Natural killer cell (primary cell): ENCODE measurements at regions not wholly inside any gene's neighbourhood (a gene's known extent, or its start where the extent isn't known, plus 50 kb on each side); places are given as distances from the start of the nearest gene placed in this dataset.

Experiments used
- ATAC-seq, 3 donors: fragments of 150-1000 bp in 2 of 3; fragments of 200-7000 bp in 1 of 3; cut with Tn5 transposase; 1 replicate in 1 of 3; 2 replicates in 2 of 3; pipeline ENCODE4 v1.10.0; 2021; ENCODE audit warnings: mild to moderate bottlenecking in 2 of 3, moderate library complexity in 2 of 3
- DNase-seq, 2 donors: peaks; one replicate each; pipeline versions ENCODE4 v3.0.0 to v3.0.0-alpha.2; 2013 to 2021; ENCODE audit warnings: mixed read lengths in 1 of 2
- H3K27ac ChIP-seq: one replicate; pipeline ENCODE4 v1.5.1; 2013; ENCODE audit warnings: mild to moderate bottlenecking, low read length
- H3K27me3 ChIP-seq: one replicate; pipeline ENCODE4 v1.6.1; 2013; ENCODE audit warnings: low read length; ENCODE audit not compliant: control insufficient read depth, insufficient read depth
- H3K36me3 ChIP-seq: one replicate; pipeline ENCODE4 v1.6.1; 2013; ENCODE audit warnings: low read length; ENCODE audit not compliant: control insufficient read depth, insufficient read depth
- H3K4me1 ChIP-seq: one replicate; pipeline ENCODE4 v1.6.1; 2013; ENCODE audit warnings: low read length; ENCODE audit not compliant: control insufficient read depth, insufficient read depth
- H3K4me3 ChIP-seq: one replicate; pipeline ENCODE4 v1.5.1; 2013; ENCODE audit warnings: low read length
- H3K9me3 ChIP-seq: one replicate; pipeline ENCODE4 v1.6.1; 2013; ENCODE audit warnings: low read length; ENCODE audit not compliant: control insufficient read depth, insufficient read depth
- H3K27ac Mint-ChIP-seq, 2 donors: one replicate each; pipeline ENCODE4 v1.8.0; 2022; ENCODE audit warnings: mild to moderate bottlenecking in 2 of 2, mixed read lengths in 2 of 2, moderate library complexity in 1 of 2
- H3K27me3 Mint-ChIP-seq, 2 donors: one replicate each; pipeline ENCODE4 v1.8.0; 2022; ENCODE audit warnings: low read depth in 2 of 2, mixed read lengths in 2 of 2
- H3K36me3 Mint-ChIP-seq: one replicate; pipeline ENCODE4 v1.8.0; 2022; ENCODE audit warnings: mixed read lengths
- H3K4me1 Mint-ChIP-seq, 2 donors: one replicate each; pipeline ENCODE4 v1.8.0; 2022; ENCODE audit warnings: mixed read lengths in 2 of 2
- H3K4me3 Mint-ChIP-seq: one replicate; pipeline ENCODE4 v1.8.0; 2022; ENCODE audit warnings: mild to moderate bottlenecking, moderate library complexity, mixed read lengths
- H3K9me3 Mint-ChIP-seq, 2 donors: one replicate each; pipeline ENCODE4 v1.8.0; 2022; ENCODE audit warnings: mixed read lengths in 2 of 2
- CTCF ChIP-seq: fragments of 200-600 bp; IDR thresholded peaks from one replicate; pipeline ENCODE4 v1.8.0; 2022; ENCODE audit warnings: antibody characterized with exemption
- WGBS: methylation state at CpG from one replicate; pipeline ENCODE4 v1.1.7; 2013; ENCODE audit warnings: missing lambda C conversion rate; ENCODE audit not compliant: insufficient coverage; 5-methylcytosine and 5-hydroxymethylcytosine counted together
- intact Hi-C: fragments of 100-400 bp; cut with micrococcal nuclease; formaldehyde crosslinking; loops from one replicate; pipeline ENCODE4 v1.14.2; 2022

GRCh38 chr18:6636091-6636490 is 93.4 kb upstream of the ARHGAP28 start:
- TF ChIP-seq CTCF, result no peak
- peaks cover 0 to 5% of the 10 kb centered on the region in 2 donors for H3K27me3 Mint-ChIP-seq
- intact Hi-C loops, result no loop called here
- Histone ChIP-seq H3K36me3 (no peaks in the 10 kb centered on the region), H3K27ac (no peak overlapping the region), H3K27me3 (no peaks in the 10 kb centered on the region), H3K4me3 (no peak overlapping the region), H3K9me3 (no peaks in the 10 kb centered on the region), H3K4me1 (no peaks in the 10 kb centered on the region)
- H3K4me3 Mint-ChIP-seq, result no peak overlapping the region
- 55% methylated on average over 1 of the region's 1 CpG for WGBS
- ATAC-seq (no peak), DNase-seq (no peak)
- no peak overlapping the region for H3K27ac Mint-ChIP-seq
- peaks cover 0 to 6% of the 10 kb centered on the region in 2 donors for H3K9me3 Mint-ChIP-seq
- H3K4me1 Mint-ChIP-seq, result no peaks in the 10 kb centered on the region
- H3K36me3 Mint-ChIP-seq, result no peaks in the 10 kb centered on the region

GRCh38 chr18:6638447-6638846 is 91.1 kb upstream of the ARHGAP28 start:
- no peak for TF ChIP-seq CTCF
- intact Hi-C loops, result no loop called here
- H3K36me3 Mint-ChIP-seq, result no peaks in the 10 kb centered on the region

GRCh38 chr18:6639305-6639704 is 90.2 kb upstream of the ARHGAP28 start:
- peaks cover 0 to 4% of the 10 kb centered on the region in 2 donors for H3K9me3 Mint-ChIP-seq
- H3K36me3 Mint-ChIP-seq, result no peaks in the 10 kb centered on the region
- ATAC-seq, result no peak
- Histone ChIP-seq H3K27me3 (no peaks in the 10 kb centered on the region), H3K9me3 (peaks cover under 1% of the 10 kb centered on the region), H3K4me3 (no peak overlapping the region), H3K36me3 (no peaks in the 10 kb centered on the region), H3K4me1 (no peaks in the 10 kb centered on the region), H3K27ac (no peak overlapping the region)
- no peak for DNase-seq
- H3K4me1 Mint-ChIP-seq, result no peaks in the 10 kb centered on the region
- no peak overlapping the region for H3K4me3 Mint-ChIP-seq
- intact Hi-C loops, result no loop called here
- no peak overlapping the region for H3K27ac Mint-ChIP-seq
- TF ChIP-seq CTCF, result no peak
- 96% methylated on average over 4 of the region's 4 CpGs for WGBS
- H3K27me3 Mint-ChIP-seq, result peaks cover 0 to 5% of the 10 kb centered on the region in 2 donors

More at GRCh38 chr18:6638447-6638846, 91.1 kb upstream of the ARHGAP28 start:
- no peaks in the 10 kb centered on the region for H3K4me1 Mint-ChIP-seq
- ATAC-seq (no peak), DNase-seq (no peak)
- Histone ChIP-seq H3K36me3 (no peaks in the 10 kb centered on the region), H3K27ac (no peak overlapping the region), H3K9me3 (no peaks in the 10 kb centered on the region), H3K4me3 (no peak overlapping the region), H3K27me3 (no peaks in the 10 kb centered on the region), H3K4me1 (no peaks in the 10 kb centered on the region)
- peaks cover 0 to 4% of the 10 kb centered on the region in 2 donors for H3K9me3 Mint-ChIP-seq
- peaks cover 0 to 5% of the 10 kb centered on the region in 2 donors for H3K27me3 Mint-ChIP-seq
- WGBS, result 92% methylated on average over 5 of the region's 5 CpGs
- H3K27ac Mint-ChIP-seq, result no peak overlapping the region
- H3K4me3 Mint-ChIP-seq, result no peak overlapping the region

- 16% methylated on average over 3 of the region's 10 CpGs for WGBS
- Histone ChIP-seq H3K4me1 (no peaks in the 10 kb centered on the region), H3K36me3 (no peaks in the 10 kb centered on the region), H3K9me3 (peaks cover 3% of the 10 kb centered on the region), H3K27me3 (no peaks in the 10 kb centered on the region), H3K4me3 (no peak overlapping the region), H3K27ac (no peak overlapping the region)
- H3K36me3 Mint-ChIP-seq, result no peaks in the 10 kb centered on the region
- H3K4me3 Mint-ChIP-seq, result no peak overlapping the region
- DNase-seq (no peak), ATAC-seq (no peak)
- TF ChIP-seq CTCF, result no peak
- no peaks in the 10 kb centered on the region for H3K4me1 Mint-ChIP-seq
- H3K27ac Mint-ChIP-seq, result no peak overlapping the region
- peaks cover 2 to 5% of the 10 kb centered on the region in 2 donors for H3K9me3 Mint-ChIP-seq
- H3K27me3 Mint-ChIP-seq, result no peaks in the 10 kb centered on the region
- intact Hi-C loops, result no loop called here
Observed at GRCh38 chr18:6644836-6645627, 84.5 kb upstream of the ARHGAP28 start.
